Smooth muscle cell (in vitro differentiated cells): ENCODE measurements at regions not wholly inside any gene's neighbourhood (a gene's known extent, or its start where the extent isn't known, plus 50 kb on each side); places are given as distances from the start of the nearest gene placed in this dataset.
"Not testable (repeated sequence)": the region's sequence is repeated elsewhere in the genome, so short reads cannot be mapped to it uniquely, and the experiment has no call there.

Source experiments
- DNase-seq: peaks from one replicate; lab custom pipeline; 2025; ENCODE audit not compliant: unreplicated experiment; lab: John Stamatoyannopoulos, UW
- H2AFZ ChIP-seq: fragments of 200-600 bp; sonication (generic); 2 replicates; pipeline ENCODE4 v1.6.0; 2016; ENCODE audit warnings: antibody characterized with exemption, low read depth, mild to moderate bottlenecking
- H3F3A ChIP-seq: fragments of 200-600 bp; sonication (generic); 2 replicates; pipeline ENCODE4 v1.6.0; 2017; ENCODE audit warnings: antibody characterized with exemption, low read depth
- H3K27ac ChIP-seq: fragments of 200-600 bp; sonication (generic); 2 replicates; pipeline ENCODE4 v1.5.1; 2016; ENCODE audit warnings: low read depth, mild to moderate bottlenecking
- H3K27me3 ChIP-seq: fragments of 200-600 bp; sonication (generic); 2 replicates; pipeline ENCODE4 v1.6.1; 2016; ENCODE audit warnings: low read depth, mild to moderate bottlenecking
- H3K36me3 ChIP-seq: fragments of 200-600 bp; sonication (generic); 2 replicates; pipeline ENCODE4 v1.5.1; 2016; ENCODE audit warnings: low read depth
- H3K4me1 ChIP-seq: fragments of 200-600 bp; sonication (generic); 2 replicates; pipeline ENCODE4 v1.5.1; 2016; ENCODE audit warnings: low read depth
- H3K4me2 ChIP-seq: fragments of 200-600 bp; sonication (generic); 2 replicates; pipeline ENCODE4 v1.6.0; 2016; ENCODE audit warnings: mild to moderate bottlenecking
- H3K4me3 ChIP-seq: fragments of 200-600 bp; sonication (generic); 2 replicates; pipeline ENCODE4 v1.5.1; 2016; ENCODE audit warnings: mild to moderate bottlenecking
- H3K79me2 ChIP-seq: fragments of 200-600 bp; sonication (generic); 2 replicates; pipeline ENCODE4 v1.6.0; 2016; ENCODE audit warnings: low read depth, mild to moderate bottlenecking
- H3K9ac ChIP-seq: fragments of 200-600 bp; sonication (generic); 2 replicates; pipeline ENCODE4 v1.6.0; 2016; ENCODE audit warnings: low read depth
- H3K9me3 ChIP-seq: fragments of 200-600 bp; sonication (generic); replicated peaks from 2 replicates; pipeline ENCODE4 v1.5.1; 2016; ENCODE audit warnings: low read depth
- H4K20me1 ChIP-seq: fragments of 200-600 bp; sonication (generic); 2 replicates; pipeline ENCODE4 v1.6.0; 2016; ENCODE audit warnings: low read depth
- WGBS: methylation state at CpG from one replicate; pipeline ENCODE4 v1.1.7; 2016; ENCODE audit warnings: low lambda C conversion rate; 5-methylcytosine and 5-hydroxymethylcytosine counted together
- TF ChIP-seq, protein P1 (sequence below): fragments of 200-600 bp; sonication (generic); IDR thresholded peaks from 2 replicates; pipeline ENCODE4 v1.5.1; 2017; ENCODE audit warnings: borderline replicate concordance, mild to moderate bottlenecking, antibody characterized with exemption; ENCODE audit not compliant: insufficient read depth, poor library complexity, severe bottlenecking

DNA sequence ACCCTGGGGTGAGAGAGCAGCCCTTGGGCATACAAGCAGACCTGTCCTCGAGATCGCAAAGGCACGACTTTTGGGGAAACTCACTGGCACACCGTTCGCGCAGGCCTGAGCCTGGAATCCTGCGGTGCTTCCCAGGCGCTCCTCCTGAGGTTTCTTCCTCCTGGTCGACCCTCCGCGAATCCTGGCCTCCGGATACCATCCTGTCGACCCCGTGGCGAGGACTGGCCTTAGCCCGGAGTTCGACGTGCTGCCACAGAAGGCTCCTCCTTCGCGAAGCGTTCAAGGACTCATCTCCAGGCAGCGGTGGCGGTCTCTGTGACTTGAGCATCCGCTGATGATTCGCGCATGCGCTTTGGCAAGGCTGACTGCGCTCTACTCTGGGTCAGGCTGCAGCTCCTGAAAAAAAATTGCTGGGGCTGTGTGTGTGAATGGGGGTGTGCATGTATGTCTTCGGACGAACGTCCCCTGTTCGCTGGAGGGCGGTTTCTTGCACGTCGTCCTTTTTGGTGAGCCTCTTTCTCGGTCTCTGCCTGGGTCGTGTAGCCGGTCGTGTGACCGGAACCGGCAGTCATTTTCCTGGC is 64.4 kb upstream of the ZNF527 start:
- no peaks in the 10 kb centered on the region for H3K4me1 ChIP-seq
- H3K27ac ChIP-seq, result no peak overlapping the region
- TF ChIP-seq, protein P1, sequence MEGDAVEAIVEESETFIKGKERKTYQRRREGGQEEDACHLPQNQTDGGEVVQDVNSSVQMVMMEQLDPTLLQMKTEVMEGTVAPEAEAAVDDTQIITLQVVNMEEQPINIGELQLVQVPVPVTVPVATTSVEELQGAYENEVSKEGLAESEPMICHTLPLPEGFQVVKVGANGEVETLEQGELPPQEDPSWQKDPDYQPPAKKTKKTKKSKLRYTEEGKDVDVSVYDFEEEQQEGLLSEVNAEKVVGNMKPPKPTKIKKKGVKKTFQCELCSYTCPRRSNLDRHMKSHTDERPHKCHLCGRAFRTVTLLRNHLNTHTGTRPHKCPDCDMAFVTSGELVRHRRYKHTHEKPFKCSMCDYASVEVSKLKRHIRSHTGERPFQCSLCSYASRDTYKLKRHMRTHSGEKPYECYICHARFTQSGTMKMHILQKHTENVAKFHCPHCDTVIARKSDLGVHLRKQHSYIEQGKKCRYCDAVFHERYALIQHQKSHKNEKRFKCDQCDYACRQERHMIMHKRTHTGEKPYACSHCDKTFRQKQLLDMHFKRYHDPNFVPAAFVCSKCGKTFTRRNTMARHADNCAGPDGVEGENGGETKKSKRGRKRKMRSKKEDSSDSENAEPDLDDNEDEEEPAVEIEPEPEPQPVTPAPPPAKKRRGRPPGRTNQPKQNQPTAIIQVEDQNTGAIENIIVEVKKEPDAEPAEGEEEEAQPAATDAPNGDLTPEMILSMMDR, result no peak
- WGBS, result 96% methylated on average over 41 of the region's 41 CpGs
- no peaks in the 10 kb centered on the region for H4K20me1 ChIP-seq
- H2AFZ ChIP-seq, result no peak overlapping the region
- H3K9me3 ChIP-seq, result no peaks in the 10 kb centered on the region
- no peak for DNase-seq
- H3K9ac ChIP-seq, result no peak overlapping the region
- H3K36me3 ChIP-seq, result no peaks in the 10 kb centered on the region
- H3F3A ChIP-seq, result no peaks in the 10 kb centered on the region
- no peak overlapping the region for H3K4me3 ChIP-seq
- no peaks in the 10 kb centered on the region for H3K79me2 ChIP-seq
- no peaks in the 10 kb centered on the region for H3K27me3 ChIP-seq
- no peak overlapping the region for H3K4me2 ChIP-seq

DNA sequence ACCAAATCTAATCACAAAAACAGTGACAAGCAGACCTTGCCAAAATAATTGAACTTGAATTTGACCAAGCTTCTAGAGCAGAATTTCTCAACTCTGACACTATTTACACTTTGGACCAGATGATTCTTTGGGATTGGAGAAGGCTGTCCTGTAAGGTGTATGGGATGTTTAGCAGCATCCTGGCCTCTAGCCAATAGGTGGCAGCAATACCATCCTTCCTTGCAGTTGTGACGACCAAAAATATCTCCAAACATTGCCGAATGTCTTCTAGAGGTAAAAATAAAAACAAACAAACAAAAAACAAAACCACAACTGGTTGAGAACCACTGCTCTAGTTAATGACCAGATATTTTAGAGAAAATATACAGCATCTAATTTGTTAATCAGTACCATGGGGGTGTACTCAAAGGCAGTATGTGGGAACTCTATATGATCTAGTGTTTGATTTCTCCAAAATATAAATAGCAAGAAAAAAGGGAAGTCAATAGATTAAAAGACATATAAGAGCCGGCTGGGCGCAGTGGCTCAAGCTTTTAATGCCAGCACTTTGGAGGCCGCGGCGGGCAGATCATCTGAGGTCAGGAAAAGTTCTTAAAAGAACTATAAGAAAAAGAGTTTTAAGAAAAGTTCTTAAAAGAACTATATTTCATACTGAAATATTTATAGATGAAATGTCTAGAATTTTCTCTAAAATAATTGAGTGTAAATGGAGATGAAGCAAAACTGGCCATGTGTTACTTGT is 60.9 kb upstream of the ZNF527 start:
- H2AFZ ChIP-seq, result no peak overlapping the region
- H3K79me2 ChIP-seq, result no peaks in the 10 kb centered on the region
- DNase-seq, result no peak
- TF ChIP-seq, protein P1, result peak; percentile 12
- H3K27me3 ChIP-seq, result no peaks in the 10 kb centered on the region
- H3K9me3 ChIP-seq, result no peaks in the 10 kb centered on the region
- no peaks in the 10 kb centered on the region for H3K4me1 ChIP-seq
- H3K4me2 ChIP-seq, result no peak overlapping the region
- H3K4me3 ChIP-seq, result no peak overlapping the region
- no peaks in the 10 kb centered on the region for H3K36me3 ChIP-seq
- no peak overlapping the region for H3K9ac ChIP-seq
- no peaks in the 10 kb centered on the region for H4K20me1 ChIP-seq
- WGBS, result 74% methylated on average over 7 of the region's 7 CpGs
- H3F3A ChIP-seq, result no peaks in the 10 kb centered on the region
- H3K27ac ChIP-seq, result no peak overlapping the region

DNA sequence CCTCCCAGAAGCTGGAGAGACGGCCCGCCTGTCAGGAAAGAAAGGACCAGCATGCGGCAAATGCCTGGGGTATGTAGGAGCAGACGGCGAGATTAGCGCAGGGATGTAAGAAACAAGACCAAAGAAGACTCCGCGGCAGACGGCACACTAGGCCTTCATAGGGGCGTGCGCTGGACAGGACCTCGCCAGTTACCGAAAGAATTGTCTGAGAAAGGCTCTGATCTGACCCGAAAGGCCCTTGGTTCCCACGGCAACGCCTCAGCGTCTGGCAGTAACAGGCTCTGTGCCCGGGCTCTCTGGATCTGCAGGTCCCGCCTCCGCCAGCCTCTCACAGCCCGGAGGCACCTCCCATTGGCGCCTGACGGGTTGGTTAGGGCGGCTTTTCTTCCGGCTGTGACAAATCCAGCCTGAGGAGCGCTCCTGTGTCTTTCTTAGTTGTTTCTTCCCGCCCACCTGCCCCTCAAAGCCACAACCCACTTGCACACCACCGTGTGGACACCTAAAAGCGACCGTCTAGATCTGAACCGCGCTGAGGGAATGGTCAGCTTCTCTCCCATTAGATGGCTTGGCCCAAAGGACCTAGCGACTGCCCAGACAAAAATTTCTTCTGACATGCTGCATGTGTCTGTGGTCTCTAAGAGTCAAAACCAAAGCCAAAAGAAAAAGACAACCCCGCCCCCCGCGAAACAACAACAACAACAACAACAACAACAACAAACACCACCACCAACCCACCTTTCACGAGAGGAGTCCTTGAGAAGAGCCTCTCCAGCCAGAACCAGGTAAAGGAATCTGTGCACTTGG is 58.2 kb upstream of the ZNF527 start:
- peak overlapping the region; percentile 48 for H3K4me3 ChIP-seq
- H2AFZ ChIP-seq, result peak overlapping the region; percentile 36
- DNase-seq, H3K27ac ChIP-seq, H3K27me3 ChIP-seq, H3K4me1 ChIP-seq, H3K9me3 ChIP-seq, H3K9ac ChIP-seq, H3K79me2 ChIP-seq, H3F3A ChIP-seq, H4K20me1 ChIP-seq, H3K36me3 ChIP-seq: not testable (repeated sequence)
- peak overlapping the region; percentile 79 for H3K4me2 ChIP-seq
- WGBS, result 12% methylated on average over 35 of the region's 37 CpGs

DNA sequence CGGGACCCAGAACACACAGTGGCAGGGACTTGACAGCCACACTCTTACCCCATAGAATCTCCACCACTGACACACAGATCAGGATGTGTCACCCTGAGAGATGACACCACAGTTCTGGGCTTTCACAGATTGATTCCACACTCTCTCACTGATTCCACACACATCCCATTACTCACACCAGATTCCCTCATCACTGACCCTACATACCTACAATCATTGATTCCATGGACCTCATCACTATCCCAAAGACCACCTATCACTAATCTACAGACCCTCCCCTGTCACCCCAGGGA is 57.6 kb upstream of the ZNF527 start:
- Histone ChIP-seq H3K79me2 (peaks cover 4% of the 10 kb centered on the region), H3K9me3 (no peaks in the 10 kb centered on the region), H3K27me3 (no peaks in the 10 kb centered on the region), H2AFZ (peak overlapping the region; percentile 36), H4K20me1 (no peaks in the 10 kb centered on the region), H3K27ac (no peak overlapping the region), H3K4me3 (no peak overlapping the region), H3K4me1 (no peaks in the 10 kb centered on the region), H3K9ac (no peak overlapping the region), H3F3A (no peaks in the 10 kb centered on the region), H3K36me3 (no peaks in the 10 kb centered on the region), H3K4me2 (no peak overlapping the region)
- TF ChIP-seq, protein P1, result no peak
- DNase-seq, result no peak
- WGBS, result 91% methylated on average over 1 of the region's 1 CpG
